GM23338 (cell line): ENCODE measurements at regions not wholly inside any gene's neighbourhood (a gene's known extent, or its start where the extent isn't known, plus 50 kb on each side); places are given as distances from the start of the nearest gene placed in this dataset.

Experiments used
- ATAC-seq: fragments of 200-7000 bp; cut with Tn5 transposase; 3 replicates; pipeline ENCODE4 v1.9.1; 2020
- DNase-seq: peaks from one replicate; pipeline ENCODE4 v3.0.0-alpha.2; 2015; ENCODE audit warnings: low spot score
- H2AFZ ChIP-seq: fragments of 200-600 bp; sonication (generic); 2 replicates; pipeline ENCODE4 v1.8.0; 2016; ENCODE audit warnings: antibody characterized with exemption, mild to moderate bottlenecking, moderate library complexity
- H3F3A ChIP-seq: fragments of 200-600 bp; sonication (generic); replicated peaks from 2 replicates; pipeline ENCODE4 v1.8.0; 2017; ENCODE audit warnings: antibody characterized with exemption, mixed run types, low read depth
- H3K27ac ChIP-seq: fragments of 200-600 bp; sonication (generic); 2 replicates; pipeline ENCODE4 v1.6.1; 2016; ENCODE audit warnings: low read depth
- H3K27me3 ChIP-seq: fragments of 200-600 bp; sonication (generic); 2 replicates; pipeline ENCODE4 v1.8.0; 2016; ENCODE audit warnings: mild to moderate bottlenecking, mixed run types, moderate library complexity; ENCODE audit not compliant: insufficient read depth
- H3K36me3 ChIP-seq: fragments of 200-600 bp; sonication (generic); 2 replicates; pipeline ENCODE4 v1.8.0; 2016; ENCODE audit warnings: mild to moderate bottlenecking; ENCODE audit not compliant: insufficient read depth
- H3K4me1 ChIP-seq: fragments of 200-600 bp; sonication (generic); 2 replicates; pipeline ENCODE4 v1.8.0; 2016; ENCODE audit warnings: mild to moderate bottlenecking, moderate library complexity; ENCODE audit not compliant: insufficient read depth
- H3K4me2 ChIP-seq: fragments of 200-600 bp; sonication (generic); 2 replicates; pipeline ENCODE4 v1.7.1; 2017; ENCODE audit warnings: mixed run types
- H3K4me3 ChIP-seq: fragments of 200-600 bp; sonication (generic); 2 replicates; pipeline ENCODE4 v1.6.1; 2016; ENCODE audit warnings: mixed run types
- H3K79me2 ChIP-seq: fragments of 200-600 bp; sonication (generic); replicated peaks from 2 replicates; pipeline ENCODE4 v1.8.0; 2017; ENCODE audit warnings: mild to moderate bottlenecking; ENCODE audit not compliant: insufficient read depth
- H3K9me2 ChIP-seq: fragments of 200-600 bp; sonication (generic); 2 replicates; pipeline ENCODE4 v1.8.0; 2017; ENCODE audit not compliant: insufficient read depth
- H4K20me1 ChIP-seq: fragments of 200-600 bp; sonication (generic); replicated peaks from 2 replicates; pipeline ENCODE4 v1.8.0; 2017; ENCODE audit warnings: mild to moderate bottlenecking; ENCODE audit not compliant: insufficient read depth
- H3K27ac Mint-ChIP-seq: 2 replicates; pipeline ENCODE4 v1.8.0; 2020; ENCODE audit warnings: inconsistent platforms, mild to moderate bottlenecking, moderate library complexity, mixed read lengths
- H3K27me3 Mint-ChIP-seq: 3 replicates; pipeline ENCODE4 v1.8.0; 2022; ENCODE audit warnings: low read depth, mild to moderate bottlenecking, moderate library complexity, mixed read lengths, inconsistent platforms; ENCODE audit not compliant: insufficient read depth, poor library complexity
- H3K36me3 Mint-ChIP-seq: 3 replicates; pipeline ENCODE4 v1.8.0; 2021; ENCODE audit warnings: low read depth, mild to moderate bottlenecking, inconsistent platforms, moderate library complexity, mixed read lengths
- H3K4me1 Mint-ChIP-seq: 3 replicates; pipeline ENCODE4 v1.8.0; 2020; ENCODE audit warnings: mild to moderate bottlenecking, inconsistent platforms, mixed read lengths
- H3K4me3 Mint-ChIP-seq: 3 replicates; pipeline ENCODE4 v1.8.0; 2021; ENCODE audit warnings: moderate library complexity, mild to moderate bottlenecking, inconsistent platforms, mixed read lengths
- H3K9me3 Mint-ChIP-seq: 3 replicates; pipeline ENCODE4 v1.8.0; 2020; ENCODE audit warnings: moderate library complexity, mild to moderate bottlenecking, inconsistent platforms, mixed read lengths
- CREB1 ChIP-seq: fragments of 250-450 bp; sonication (Bioruptor Pico); IDR thresholded peaks from 2 replicates; pipeline ENCODE4 v1.5.0; 2020; ENCODE audit warnings: low read depth, mild to moderate bottlenecking, moderate library complexity
- CTCF ChIP-seq, 2 experiments: fragments of 200-600 bp in 1 of 2; sonication (generic) in 1 of 2; conservative IDR thresholded peaks; 2 replicates each; pipeline versions ENCODE4 v1.5.1 to v1.6.1; 2016 to 2017; ENCODE audit warnings: antibody characterized with exemption in 2 of 2, low read depth in 2 of 2, mild to moderate bottlenecking in 2 of 2, moderate library complexity in 1 of 2
- EZH2 ChIP-seq: fragments of 200-600 bp; sonication (generic); IDR thresholded peaks from one replicate; pipeline ENCODE4 v1.8.0; 2017; ENCODE audit warnings: antibody characterized with exemption, mild to moderate bottlenecking, low read depth; ENCODE audit not compliant: unreplicated experiment
- EZH2phosphoT487 ChIP-seq: fragments of 200-600 bp; sonication (generic); IDR thresholded peaks from one replicate; pipeline ENCODE4 v1.8.1; 2018; ENCODE audit warnings: antibody characterized with exemption; ENCODE audit not compliant: unreplicated experiment
- JUNB ChIP-seq: IDR thresholded peaks from one replicate; pipeline ENCODE4 v1.6.1; 2016; ENCODE audit warnings: antibody characterized with exemption; ENCODE audit not compliant: unreplicated experiment
- NANOG ChIP-seq: IDR thresholded peaks from 2 replicates; pipeline ENCODE4 v1.6.1; 2016; ENCODE audit warnings: antibody characterized with exemption, borderline replicate concordance
- POLR2AphosphoS5 ChIP-seq: IDR thresholded peaks from 2 replicates; pipeline ENCODE4 v1.6.1; 2016; ENCODE audit warnings: antibody characterized with exemption, low read depth
- STAT1 ChIP-seq: IDR thresholded peaks from one replicate; pipeline ENCODE4 v1.6.1; 2016; ENCODE audit warnings: antibody characterized with exemption; ENCODE audit not compliant: unreplicated experiment
- ZNF114 ChIP-seq: fragments of 250-450 bp; sonication (Bioruptor Pico); IDR thresholded peaks from 2 replicates; pipeline ENCODE4 v1.5.0; 2020; ENCODE audit warnings: mild to moderate bottlenecking, moderate library complexity
- ZNF331 ChIP-seq: fragments of 250-450 bp; sonication (Bioruptor Pico); IDR thresholded peaks from 2 replicates; pipeline ENCODE4 v1.5.0; 2020; ENCODE audit warnings: low read depth, mild to moderate bottlenecking, moderate library complexity
- TF ChIP-seq, protein P1 (sequence below): fragments of 250-450 bp; sonication (Bioruptor Pico); IDR thresholded peaks from 2 replicates; pipeline ENCODE4 v1.5.0; 2020; ENCODE audit warnings: mild to moderate bottlenecking, moderate library complexity
- TF ChIP-seq, protein P2 (sequence below): IDR thresholded peaks from 2 replicates; pipeline ENCODE4 v1.6.1; 2016; ENCODE audit warnings: antibody characterized with exemption
- TF ChIP-seq, protein P3 (sequence below): IDR thresholded peaks from one replicate; pipeline ENCODE4 v1.6.1; 2018; ENCODE audit warnings: antibody characterized with exemption; ENCODE audit not compliant: unreplicated experiment

GRCh38 chr10:78313048-78313381 lies 279.4 kb downstream of the RPS24 start:
- Mint-ChIP-seq H3K27ac (no peak overlapping the region), H3K36me3 (no peaks in the 10 kb centered on the region), H3K4me3 (no peak overlapping the region), H3K9me3 (no peaks in the 10 kb centered on the region; the same call in 2 of the 3 replicates), H3K4me1 (peaks cover 3% of the 10 kb centered on the region; the same call in 1 of the 3 replicates), H3K27me3 (peaks cover 3% of the 10 kb centered on the region)
- Histone ChIP-seq H3K4me2 (no peak overlapping the region), H2AFZ (no peak overlapping the region), H4K20me1 (no peaks in the 10 kb centered on the region), H3K27ac (no peak overlapping the region), H3K4me3 (no peak overlapping the region), H3K4me1 (peaks cover 3% of the 10 kb centered on the region; the same call in 1 of the 2 replicates), H3F3A (no peaks in the 10 kb centered on the region), H3K27me3 (no peaks in the 10 kb centered on the region), H3K9me2 (no peaks in the 10 kb centered on the region), H3K36me3 (no peaks in the 10 kb centered on the region), H3K79me2 (no peaks in the 10 kb centered on the region)
- no peak for ATAC-seq
- TF ChIP-seq ZNF114 (CRISPR knock-in tag) (no peak), ZNF331 (no peak), EZH2 (no peak), CTCF (conservative IDR thresholded peaks at IDR 0.05; ENCODE audit: low read depth in 2 of 2) (no peak), NANOG (no peak), JUNB (no peak), STAT1 (no peak), CREB1 (CRISPR knock-in tag) (no peak), EZH2phosphoT487 (no peak), POLR2AphosphoS5 (no peak)
- TF ChIP-seq, protein P1, sequence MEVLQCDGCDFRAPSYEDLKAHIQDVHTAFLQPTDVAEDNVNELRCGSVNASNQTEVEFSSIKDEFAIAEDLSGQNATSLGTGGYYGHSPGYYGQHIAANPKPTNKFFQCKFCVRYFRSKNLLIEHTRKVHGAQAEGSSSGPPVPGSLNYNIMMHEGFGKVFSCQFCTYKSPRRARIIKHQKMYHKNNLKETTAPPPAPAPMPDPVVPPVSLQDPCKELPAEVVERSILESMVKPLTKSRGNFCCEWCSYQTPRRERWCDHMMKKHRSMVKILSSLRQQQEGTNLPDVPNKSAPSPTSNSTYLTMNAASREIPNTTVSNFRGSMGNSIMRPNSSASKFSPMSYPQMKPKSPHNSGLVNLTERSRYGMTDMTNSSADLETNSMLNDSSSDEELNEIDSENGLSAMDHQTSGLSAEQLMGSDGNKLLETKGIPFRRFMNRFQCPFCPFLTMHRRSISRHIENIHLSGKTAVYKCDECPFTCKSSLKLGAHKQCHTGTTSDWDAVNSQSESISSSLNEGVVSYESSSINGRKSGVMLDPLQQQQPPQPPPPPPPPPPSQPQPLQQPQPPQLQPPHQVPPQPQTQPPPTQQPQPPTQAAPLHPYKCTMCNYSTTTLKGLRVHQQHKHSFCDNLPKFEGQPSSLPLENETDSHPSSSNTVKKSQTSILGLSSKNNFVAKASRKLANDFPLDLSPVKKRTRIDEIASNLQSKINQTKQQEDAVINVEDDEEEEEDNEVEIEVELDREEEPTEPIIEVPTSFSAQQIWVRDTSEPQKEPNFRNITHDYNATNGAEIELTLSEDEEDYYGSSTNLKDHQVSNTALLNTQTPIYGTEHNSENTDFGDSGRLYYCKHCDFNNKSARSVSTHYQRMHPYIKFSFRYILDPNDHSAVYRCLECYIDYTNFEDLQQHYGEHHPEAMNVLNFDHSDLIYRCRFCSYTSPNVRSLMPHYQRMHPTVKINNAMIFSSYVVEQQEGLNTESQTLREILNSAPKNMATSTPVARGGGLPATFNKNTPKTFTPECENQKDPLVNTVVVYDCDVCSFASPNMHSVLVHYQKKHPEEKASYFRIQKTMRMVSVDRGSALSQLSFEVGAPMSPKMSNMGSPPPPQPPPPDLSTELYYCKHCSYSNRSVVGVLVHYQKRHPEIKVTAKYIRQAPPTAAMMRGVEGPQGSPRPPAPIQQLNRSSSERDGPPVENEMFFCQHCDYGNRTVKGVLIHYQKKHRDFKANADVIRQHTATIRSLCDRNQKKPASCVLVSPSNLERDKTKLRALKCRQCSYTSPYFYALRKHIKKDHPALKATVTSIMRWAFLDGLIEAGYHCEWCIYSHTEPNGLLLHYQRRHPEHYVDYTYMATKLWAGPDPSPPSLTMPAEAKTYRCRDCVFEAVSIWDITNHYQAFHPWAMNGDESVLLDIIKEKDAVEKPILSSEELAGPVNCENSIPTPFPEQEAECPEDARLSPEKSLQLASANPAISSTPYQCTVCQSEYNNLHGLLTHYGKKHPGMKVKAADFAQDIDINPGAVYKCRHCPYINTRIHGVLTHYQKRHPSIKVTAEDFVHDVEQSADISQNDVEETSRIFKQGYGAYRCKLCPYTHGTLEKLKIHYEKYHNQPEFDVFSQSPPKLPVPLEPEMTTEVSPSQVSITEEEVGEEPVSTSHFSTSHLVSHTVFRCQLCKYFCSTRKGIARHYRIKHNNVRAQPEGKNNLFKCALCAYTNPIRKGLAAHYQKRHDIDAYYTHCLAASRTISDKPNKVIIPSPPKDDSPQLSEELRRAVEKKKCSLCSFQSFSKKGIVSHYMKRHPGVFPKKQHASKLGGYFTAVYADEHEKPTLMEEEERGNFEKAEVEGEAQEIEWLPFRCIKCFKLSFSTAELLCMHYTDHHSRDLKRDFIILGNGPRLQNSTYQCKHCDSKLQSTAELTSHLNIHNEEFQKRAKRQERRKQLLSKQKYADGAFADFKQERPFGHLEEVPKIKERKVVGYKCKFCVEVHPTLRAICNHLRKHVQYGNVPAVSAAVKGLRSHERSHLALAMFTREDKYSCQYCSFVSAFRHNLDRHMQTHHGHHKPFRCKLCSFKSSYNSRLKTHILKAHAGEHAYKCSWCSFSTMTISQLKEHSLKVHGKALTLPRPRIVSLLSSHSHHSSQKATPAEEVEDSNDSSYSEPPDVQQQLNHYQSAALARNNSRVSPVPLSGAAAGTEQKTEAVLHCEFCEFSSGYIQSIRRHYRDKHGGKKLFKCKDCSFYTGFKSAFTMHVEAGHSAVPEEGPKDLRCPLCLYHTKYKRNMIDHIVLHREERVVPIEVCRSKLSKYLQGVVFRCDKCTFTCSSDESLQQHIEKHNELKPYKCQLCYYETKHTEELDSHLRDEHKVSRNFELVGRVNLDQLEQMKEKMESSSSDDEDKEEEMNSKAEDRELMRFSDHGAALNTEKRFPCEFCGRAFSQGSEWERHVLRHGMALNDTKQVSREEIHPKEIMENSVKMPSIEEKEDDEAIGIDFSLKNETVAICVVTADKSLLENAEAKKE (CRISPR knock-in tag) = no peak
- TF ChIP-seq, protein P2, sequence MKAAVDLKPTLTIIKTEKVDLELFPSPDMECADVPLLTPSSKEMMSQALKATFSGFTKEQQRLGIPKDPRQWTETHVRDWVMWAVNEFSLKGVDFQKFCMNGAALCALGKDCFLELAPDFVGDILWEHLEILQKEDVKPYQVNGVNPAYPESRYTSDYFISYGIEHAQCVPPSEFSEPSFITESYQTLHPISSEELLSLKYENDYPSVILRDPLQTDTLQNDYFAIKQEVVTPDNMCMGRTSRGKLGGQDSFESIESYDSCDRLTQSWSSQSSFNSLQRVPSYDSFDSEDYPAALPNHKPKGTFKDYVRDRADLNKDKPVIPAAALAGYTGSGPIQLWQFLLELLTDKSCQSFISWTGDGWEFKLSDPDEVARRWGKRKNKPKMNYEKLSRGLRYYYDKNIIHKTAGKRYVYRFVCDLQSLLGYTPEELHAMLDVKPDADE = no peak
- TF ChIP-seq, protein P3, sequence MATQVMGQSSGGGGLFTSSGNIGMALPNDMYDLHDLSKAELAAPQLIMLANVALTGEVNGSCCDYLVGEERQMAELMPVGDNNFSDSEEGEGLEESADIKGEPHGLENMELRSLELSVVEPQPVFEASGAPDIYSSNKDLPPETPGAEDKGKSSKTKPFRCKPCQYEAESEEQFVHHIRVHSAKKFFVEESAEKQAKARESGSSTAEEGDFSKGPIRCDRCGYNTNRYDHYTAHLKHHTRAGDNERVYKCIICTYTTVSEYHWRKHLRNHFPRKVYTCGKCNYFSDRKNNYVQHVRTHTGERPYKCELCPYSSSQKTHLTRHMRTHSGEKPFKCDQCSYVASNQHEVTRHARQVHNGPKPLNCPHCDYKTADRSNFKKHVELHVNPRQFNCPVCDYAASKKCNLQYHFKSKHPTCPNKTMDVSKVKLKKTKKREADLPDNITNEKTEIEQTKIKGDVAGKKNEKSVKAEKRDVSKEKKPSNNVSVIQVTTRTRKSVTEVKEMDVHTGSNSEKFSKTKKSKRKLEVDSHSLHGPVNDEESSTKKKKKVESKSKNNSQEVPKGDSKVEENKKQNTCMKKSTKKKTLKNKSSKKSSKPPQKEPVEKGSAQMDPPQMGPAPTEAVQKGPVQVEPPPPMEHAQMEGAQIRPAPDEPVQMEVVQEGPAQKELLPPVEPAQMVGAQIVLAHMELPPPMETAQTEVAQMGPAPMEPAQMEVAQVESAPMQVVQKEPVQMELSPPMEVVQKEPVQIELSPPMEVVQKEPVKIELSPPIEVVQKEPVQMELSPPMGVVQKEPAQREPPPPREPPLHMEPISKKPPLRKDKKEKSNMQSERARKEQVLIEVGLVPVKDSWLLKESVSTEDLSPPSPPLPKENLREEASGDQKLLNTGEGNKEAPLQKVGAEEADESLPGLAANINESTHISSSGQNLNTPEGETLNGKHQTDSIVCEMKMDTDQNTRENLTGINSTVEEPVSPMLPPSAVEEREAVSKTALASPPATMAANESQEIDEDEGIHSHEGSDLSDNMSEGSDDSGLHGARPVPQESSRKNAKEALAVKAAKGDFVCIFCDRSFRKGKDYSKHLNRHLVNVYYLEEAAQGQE = no peak
- no peak for DNase-seq
